ENCODE measurements at regions not wholly inside any gene's neighbourhood (a gene's known extent, or its start where the extent isn't known, plus 50 kb on each side); places are given as distances from the start of the nearest gene placed in this dataset.
"Not testable (repeated sequence)": the region's sequence is repeated elsewhere in the genome, so short reads cannot be mapped to it uniquely, and the experiment has no call there.

DNA sequence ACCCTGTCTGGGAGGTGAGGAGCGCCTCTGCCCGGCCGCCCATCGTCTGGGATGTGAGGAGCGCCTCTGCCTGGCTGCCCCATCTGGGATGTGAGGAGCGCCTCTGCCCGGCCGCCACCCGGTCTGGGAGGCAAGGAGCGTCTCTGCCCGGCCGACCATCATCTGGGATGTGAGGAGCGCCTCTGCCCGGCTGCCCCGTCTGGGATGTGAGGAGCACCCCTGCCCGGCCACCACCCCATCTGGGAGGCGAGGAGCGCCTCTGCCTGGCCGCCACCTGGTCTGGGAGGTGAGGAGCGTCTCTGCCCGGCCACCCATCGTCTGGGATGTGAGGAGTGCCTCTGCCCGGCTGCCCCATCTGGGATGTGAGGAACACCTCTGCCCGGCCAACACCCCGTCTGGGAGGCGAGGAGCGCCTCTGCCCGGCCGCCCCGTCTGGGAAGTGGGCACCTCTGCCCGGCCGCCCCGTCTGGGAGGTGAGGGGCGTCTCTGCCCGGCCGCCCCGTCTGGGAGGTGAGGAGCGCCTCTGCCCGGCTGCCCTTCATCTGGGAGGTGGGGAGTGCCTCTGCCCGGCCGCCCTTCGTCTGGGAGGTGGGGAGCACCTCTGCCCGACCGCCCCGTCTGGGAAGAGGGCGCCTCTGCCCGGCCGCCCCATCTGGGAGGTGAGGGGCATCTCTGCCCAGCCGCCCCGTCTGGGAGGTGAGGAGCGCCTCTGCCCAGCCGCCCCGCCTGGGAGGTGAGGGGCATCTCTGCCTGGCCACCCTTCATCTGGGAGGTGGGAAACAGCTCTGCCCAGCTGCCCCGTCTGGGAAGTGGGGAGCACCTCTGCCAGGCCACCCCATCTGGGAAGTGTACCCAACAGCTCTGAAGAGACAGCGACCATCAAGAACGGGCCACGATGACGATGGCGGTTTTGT, 399.7 kb downstream of the CAAP1 start:
- ATAC-seq; H3K4me3 ChIP-seq (ENCODE audit: low read length); H3K27ac ChIP-seq (ENCODE audit: low read length); H3K4me1 ChIP-seq (ENCODE audit: control insufficient read depth, insufficient read depth, low read length); H3K9me3 ChIP-seq (ENCODE audit: control insufficient read depth, low read length); H3K27me3 ChIP-seq (ENCODE audit: control insufficient read depth, insufficient read depth): not testable (repeated sequence)
- 95% methylated on average over 59 of the region's 59 CpGs for WGBS
- peak in 1 of 3 donors; percentile 56 for DNase-seq
- intact Hi-C loops (cut with DNase I) = loop anchor here in 1 of 4 donors (10.0 kb wide), 1 partner anchor 62 kb away; no protein-coding TSS in a partner anchor

DNA sequence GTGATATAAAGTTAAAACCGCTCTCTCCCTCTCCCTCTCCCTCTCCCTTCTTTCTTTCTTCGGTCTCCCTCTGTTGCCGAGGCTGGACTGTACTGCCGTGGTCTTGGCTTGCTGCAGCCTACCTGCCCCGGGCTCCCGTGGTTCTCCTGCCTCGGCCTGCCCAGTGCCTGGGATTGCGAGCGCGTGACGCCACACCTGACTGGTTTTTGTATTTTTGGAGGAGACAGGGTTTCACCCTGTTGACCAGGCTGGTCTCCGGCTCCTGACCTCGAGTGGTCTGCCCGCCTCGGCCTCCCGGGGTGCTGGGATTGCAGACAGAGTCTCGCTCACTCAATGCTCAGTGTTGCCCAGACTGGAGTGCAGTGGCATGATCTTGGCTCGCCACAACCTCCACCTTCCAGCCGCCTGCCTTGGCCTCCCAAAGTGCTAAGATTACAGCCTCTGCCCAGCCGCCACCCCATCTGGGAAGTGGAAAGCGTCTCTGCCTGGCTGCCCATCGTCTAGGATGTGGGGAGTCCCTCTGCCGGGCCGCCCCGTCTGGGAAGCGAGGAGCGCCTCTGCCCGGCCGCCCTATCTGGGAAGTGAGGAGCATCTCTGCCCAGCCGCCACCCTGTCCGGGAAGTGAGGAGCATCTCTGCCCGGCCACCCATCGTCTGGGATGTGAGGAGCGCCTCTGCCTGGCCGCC, 400.5 kb downstream of the CAAP1 start:
- 90% methylated on average over 35 of the region's 35 CpGs for WGBS
- H3K27me3 ChIP-seq (ENCODE audit: control insufficient read depth, insufficient read depth); H3K4me1 ChIP-seq (ENCODE audit: control insufficient read depth, insufficient read depth, low read length); H3K9me3 ChIP-seq (ENCODE audit: control insufficient read depth, low read length); H3K4me3 ChIP-seq (ENCODE audit: low read length); ATAC-seq; H3K27ac ChIP-seq (ENCODE audit: low read length): not testable (repeated sequence)
- intact Hi-C loops (cut with DNase I) = loop anchor here in 1 of 4 donors (10.0 kb wide), 1 partner anchor 63 kb away; no protein-coding TSS in a partner anchor
- peak in 1 of 3 donors; percentile 37 for DNase-seq

GRCh38 chr9:26483991-26484390, 408.6 kb downstream of the CAAP1 start:
- intact Hi-C loops (cut with DNase I) = no loop called here
- no peak for DNase-seq
- H3K4me3 ChIP-seq (ENCODE audit: low read length) = no peak overlapping the region
- no peaks in the 10 kb centered on the region for H3K9me3 ChIP-seq (ENCODE audit: control insufficient read depth, low read length)
- ATAC-seq = no peak
- H3K27me3 ChIP-seq (ENCODE audit: control insufficient read depth, insufficient read depth) = no peaks in the 10 kb centered on the region
- WGBS = 91% methylated on average over 15 of the region's 15 CpGs
- H3K4me1 ChIP-seq (ENCODE audit: control insufficient read depth, insufficient read depth, low read length) = no peaks in the 10 kb centered on the region
- H3K27ac ChIP-seq (ENCODE audit: low read length) = no peak overlapping the region

GRCh38 chr9:26477963-26478362, 414.6 kb downstream of the CAAP1 start:
- Histone ChIP-seq H3K4me3 (ENCODE audit: low read length) (no peak overlapping the region), H3K9me3 (ENCODE audit: control insufficient read depth, low read length) (no peaks in the 10 kb centered on the region), H3K4me1 (ENCODE audit: control insufficient read depth, insufficient read depth, low read length) (no peaks in the 10 kb centered on the region), H3K27ac (ENCODE audit: low read length) (no peak overlapping the region), H3K27me3 (ENCODE audit: control insufficient read depth, insufficient read depth) (no peaks in the 10 kb centered on the region)
- DNase-seq = no peak
- intact Hi-C loops (cut with DNase I) = no loop called here
- no peak for ATAC-seq

GRCh38 chr9:26471261-26471660, 421.3 kb downstream of the CAAP1 start:
- H3K4me3 ChIP-seq (ENCODE audit: low read length) = no peak overlapping the region
- no peaks in the 10 kb centered on the region for H3K9me3 ChIP-seq (ENCODE audit: control insufficient read depth, low read length)
- WGBS = 77% methylated on average over 2 of the region's 2 CpGs
- DNase-seq (no peak), ATAC-seq (no peak)
- no peaks in the 10 kb centered on the region for H3K4me1 ChIP-seq (ENCODE audit: control insufficient read depth, insufficient read depth, low read length)
- H3K27ac ChIP-seq (ENCODE audit: low read length) = no peak overlapping the region
- no peaks in the 10 kb centered on the region for H3K27me3 ChIP-seq (ENCODE audit: control insufficient read depth, insufficient read depth)
- intact Hi-C loops (cut with DNase I) = no loop called here

DNA sequence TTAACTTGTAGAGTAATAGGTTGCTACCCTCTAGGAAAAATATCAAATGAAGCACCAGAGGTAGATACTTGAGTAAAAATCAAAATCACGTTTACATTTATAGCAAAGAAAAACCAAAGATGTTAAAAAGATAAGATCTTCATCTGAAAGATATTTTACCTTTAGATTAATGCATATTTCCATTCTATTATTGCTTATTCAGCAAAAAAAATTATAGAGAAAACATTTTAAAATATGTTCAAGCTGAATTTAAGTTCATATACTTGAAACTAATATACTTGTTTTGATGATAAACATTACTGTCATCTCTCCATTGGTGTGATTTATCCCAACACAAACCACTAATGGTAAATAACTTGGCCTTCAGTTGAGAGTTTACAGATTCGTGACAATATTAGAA, 422.3 kb downstream of the CAAP1 start:
- ATAC-seq (no peak), DNase-seq (no peak)
- no peak overlapping the region for H3K27ac ChIP-seq (ENCODE audit: low read length)
- no peaks in the 10 kb centered on the region for H3K9me3 ChIP-seq (ENCODE audit: control insufficient read depth, low read length)
- WGBS = 53% methylated on average over 2 of the region's 2 CpGs
- intact Hi-C loops (cut with DNase I) = no loop called here
- no peak overlapping the region for H3K4me3 ChIP-seq (ENCODE audit: low read length)
- H3K4me1 ChIP-seq (ENCODE audit: control insufficient read depth, insufficient read depth, low read length) = no peaks in the 10 kb centered on the region
- no peaks in the 10 kb centered on the region for H3K27me3 ChIP-seq (ENCODE audit: control insufficient read depth, insufficient read depth)

DNA sequence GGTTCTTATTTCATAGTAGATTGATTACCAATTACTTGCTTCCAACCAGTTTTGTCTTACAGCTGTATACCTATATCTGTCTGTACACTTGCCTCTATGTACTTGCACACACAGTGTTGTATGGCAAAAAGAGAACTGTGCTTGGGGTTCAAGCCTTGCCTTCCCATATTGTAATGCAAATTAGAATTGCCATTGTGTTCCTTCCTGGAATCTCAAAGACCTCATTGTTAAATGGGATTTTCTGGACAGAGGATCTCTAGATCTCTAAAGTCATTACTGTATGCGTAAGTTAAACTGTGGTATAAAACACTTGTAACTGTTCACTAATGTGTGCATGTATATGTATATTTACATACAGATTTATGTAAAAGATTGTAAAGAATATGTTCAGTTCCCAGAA, 428.8 kb downstream of the CAAP1 start:
- Histone ChIP-seq H3K9me3 (ENCODE audit: control insufficient read depth, low read length) (no peaks in the 10 kb centered on the region), H3K4me3 (ENCODE audit: low read length) (no peak overlapping the region), H3K27ac (ENCODE audit: low read length) (no peak overlapping the region), H3K4me1 (ENCODE audit: control insufficient read depth, insufficient read depth, low read length) (no peaks in the 10 kb centered on the region), H3K27me3 (ENCODE audit: control insufficient read depth, insufficient read depth) (no peaks in the 10 kb centered on the region)
- DNase-seq (no peak), ATAC-seq (no peak)
- WGBS = 88% methylated on average over 1 of the region's 1 CpG
- intact Hi-C loops (cut with DNase I) = no loop called here

DNA sequence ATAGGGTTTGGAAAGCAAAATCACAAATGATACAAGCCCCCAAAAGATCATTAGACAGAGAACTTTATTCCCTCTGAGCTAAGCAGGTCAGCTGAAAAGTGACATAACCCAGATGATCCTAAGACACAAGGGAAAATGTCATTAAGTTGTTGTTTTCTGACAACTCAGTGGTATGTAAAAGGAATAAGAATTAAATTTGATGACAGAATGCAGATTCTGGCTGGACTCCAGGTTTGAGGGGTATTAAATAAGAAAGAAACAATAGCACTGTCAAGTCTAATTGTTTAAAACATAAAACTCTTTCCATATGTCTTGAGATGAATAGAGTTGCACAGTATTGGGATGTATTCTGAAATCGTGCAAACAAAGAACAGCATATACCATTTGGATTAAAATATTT, 429.9 kb downstream of the CAAP1 start:
- Histone ChIP-seq H3K4me1 (ENCODE audit: control insufficient read depth, insufficient read depth, low read length) (no peaks in the 10 kb centered on the region), H3K27ac (ENCODE audit: low read length) (no peak overlapping the region), H3K4me3 (ENCODE audit: low read length) (no peak overlapping the region), H3K9me3 (ENCODE audit: control insufficient read depth, low read length) (no peaks in the 10 kb centered on the region), H3K27me3 (ENCODE audit: control insufficient read depth, insufficient read depth) (no peaks in the 10 kb centered on the region)
- intact Hi-C loops (cut with DNase I) = no loop called here
- WGBS = 85% methylated on average over 1 of the region's 1 CpG
- DNase-seq (no peak), ATAC-seq (no peak)

GRCh38 chr9:26462213-26462612, 430.4 kb downstream of the CAAP1 start:
- ATAC-seq (no peak), DNase-seq (no peak)
- WGBS = 38% methylated on average over 1 of the region's 1 CpG
- H3K27me3 ChIP-seq (ENCODE audit: control insufficient read depth, insufficient read depth) = no peaks in the 10 kb centered on the region
- H3K4me1 ChIP-seq (ENCODE audit: control insufficient read depth, insufficient read depth, low read length) = no peaks in the 10 kb centered on the region
- H3K27ac ChIP-seq (ENCODE audit: low read length) = no peak overlapping the region
- intact Hi-C loops (cut with DNase I) = no loop called here
- no peaks in the 10 kb centered on the region for H3K9me3 ChIP-seq (ENCODE audit: control insufficient read depth, low read length)
- no peak overlapping the region for H3K4me3 ChIP-seq (ENCODE audit: low read length)

DNA sequence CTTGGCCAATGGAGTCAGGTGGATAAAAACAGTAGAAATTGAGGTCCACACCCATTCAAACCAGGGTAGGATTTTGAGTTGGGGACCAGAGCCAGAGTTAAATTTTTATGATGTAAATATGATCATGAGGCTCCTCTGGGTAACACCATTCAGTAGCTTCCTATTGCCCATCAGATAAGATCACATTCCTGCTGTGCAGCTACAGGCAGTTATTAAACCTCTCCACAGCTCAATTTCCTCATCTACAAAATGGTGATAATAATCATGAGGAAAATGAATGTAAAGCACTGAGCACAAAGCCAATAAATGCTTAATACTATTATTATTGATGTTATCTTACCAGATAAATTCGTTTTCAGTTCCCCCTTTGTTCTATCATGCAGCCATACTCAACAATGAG, 432.0 kb downstream of the CAAP1 start:
- Histone ChIP-seq H3K4me1 (ENCODE audit: control insufficient read depth, insufficient read depth, low read length) (no peaks in the 10 kb centered on the region), H3K9me3 (ENCODE audit: control insufficient read depth, low read length) (no peaks in the 10 kb centered on the region), H3K27me3 (ENCODE audit: control insufficient read depth, insufficient read depth) (no peaks in the 10 kb centered on the region), H3K4me3 (ENCODE audit: low read length) (no peak overlapping the region), H3K27ac (ENCODE audit: low read length) (no peak overlapping the region)
- 17% methylated on average over 1 of the region's 1 CpG for WGBS
- intact Hi-C loops (cut with DNase I) = no loop called here
- ATAC-seq (no peak), DNase-seq (no peak)

DNA sequence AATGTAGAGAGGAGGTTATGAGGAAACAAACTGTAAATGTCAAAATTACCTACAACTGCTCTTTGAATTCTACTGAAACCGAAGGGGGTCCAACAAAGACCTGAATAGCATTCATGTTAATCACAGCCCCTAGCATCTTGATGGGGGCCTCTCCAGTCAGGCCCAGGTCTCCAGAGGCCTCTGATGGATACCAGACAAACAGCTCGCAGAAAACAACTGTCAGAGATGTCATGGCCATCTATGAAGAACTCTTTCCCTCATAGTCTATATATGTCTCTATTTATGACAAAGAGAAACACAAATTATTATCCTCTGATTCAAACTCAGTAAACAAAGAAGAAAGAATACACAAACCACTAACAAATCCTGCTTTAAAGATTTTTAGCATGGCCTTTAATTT, 432.6 kb downstream of the CAAP1 start:
- intact Hi-C loops (cut with DNase I) = no loop called here
- no peak for DNase-seq
- H3K9me3 ChIP-seq (ENCODE audit: control insufficient read depth, low read length) = no peaks in the 10 kb centered on the region

More for the DNA sequence above, 432.6 kb downstream of the CAAP1 start:
- Histone ChIP-seq H3K27ac (ENCODE audit: low read length) (no peak overlapping the region), H3K4me1 (ENCODE audit: control insufficient read depth, insufficient read depth, low read length) (no peaks in the 10 kb centered on the region), H3K4me3 (ENCODE audit: low read length) (no peak overlapping the region), H3K27me3 (ENCODE audit: control insufficient read depth, insufficient read depth) (no peaks in the 10 kb centered on the region)
- 64% methylated on average over 2 of the region's 2 CpGs for WGBS
- ATAC-seq = no peak
